NB4 (cell line): ENCODE measurements at regions not wholly inside any gene's neighbourhood (a gene's known extent, or its start where the extent isn't known, plus 50 kb on each side); places are given as distances from the start of the nearest gene placed in this dataset.
"Not testable (repeated sequence)": the region's sequence is repeated elsewhere in the genome, so short reads cannot be mapped to it uniquely, and the experiment has no call there.

Source experiments
- DNase-seq: peaks from one replicate; pipeline ENCODE4 v3.0.0; 2010; ENCODE audit warnings: low read depth
- H3K4me3 ChIP-seq: one replicate; pipeline ENCODE4 v1.5.1; 2011; ENCODE audit warnings: mild to moderate bottlenecking, low read depth, low read length, moderate library complexity
- MYC ChIP-seq: IDR thresholded peaks from 2 replicates; pipeline ENCODE4 v1.6.1; 2011; ENCODE audit warnings: low read depth, low read length
- POLR2A ChIP-seq: IDR thresholded peaks from 2 replicates; pipeline ENCODE4 v1.6.1; 2011; ENCODE audit warnings: mild to moderate bottlenecking; ENCODE audit not compliant: insufficient read length; ENCODE audit errors: extremely low read depth
- TF ChIP-seq, protein P1 (sequence below): IDR thresholded peaks from 2 replicates; pipeline ENCODE4 v1.6.1; 2011; ENCODE audit warnings: low read depth, low read length
- TF ChIP-seq, protein P2 (sequence below): IDR thresholded peaks from one replicate; pipeline ENCODE4 v1.5.1; 2012; ENCODE audit warnings: low read depth, low read length

- TF ChIP-seq, protein P1, sequence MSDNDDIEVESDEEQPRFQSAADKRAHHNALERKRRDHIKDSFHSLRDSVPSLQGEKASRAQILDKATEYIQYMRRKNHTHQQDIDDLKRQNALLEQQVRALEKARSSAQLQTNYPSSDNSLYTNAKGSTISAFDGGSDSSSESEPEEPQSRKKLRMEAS = no peak
- TF ChIP-seq POLR2A (no peak), MYC (no peak)
- TF ChIP-seq, protein P2, sequence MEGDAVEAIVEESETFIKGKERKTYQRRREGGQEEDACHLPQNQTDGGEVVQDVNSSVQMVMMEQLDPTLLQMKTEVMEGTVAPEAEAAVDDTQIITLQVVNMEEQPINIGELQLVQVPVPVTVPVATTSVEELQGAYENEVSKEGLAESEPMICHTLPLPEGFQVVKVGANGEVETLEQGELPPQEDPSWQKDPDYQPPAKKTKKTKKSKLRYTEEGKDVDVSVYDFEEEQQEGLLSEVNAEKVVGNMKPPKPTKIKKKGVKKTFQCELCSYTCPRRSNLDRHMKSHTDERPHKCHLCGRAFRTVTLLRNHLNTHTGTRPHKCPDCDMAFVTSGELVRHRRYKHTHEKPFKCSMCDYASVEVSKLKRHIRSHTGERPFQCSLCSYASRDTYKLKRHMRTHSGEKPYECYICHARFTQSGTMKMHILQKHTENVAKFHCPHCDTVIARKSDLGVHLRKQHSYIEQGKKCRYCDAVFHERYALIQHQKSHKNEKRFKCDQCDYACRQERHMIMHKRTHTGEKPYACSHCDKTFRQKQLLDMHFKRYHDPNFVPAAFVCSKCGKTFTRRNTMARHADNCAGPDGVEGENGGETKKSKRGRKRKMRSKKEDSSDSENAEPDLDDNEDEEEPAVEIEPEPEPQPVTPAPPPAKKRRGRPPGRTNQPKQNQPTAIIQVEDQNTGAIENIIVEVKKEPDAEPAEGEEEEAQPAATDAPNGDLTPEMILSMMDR = no peak
- H3K4me3 ChIP-seq = no peak overlapping the region
- no peak for DNase-seq
These were observed 210.0 kb downstream of the ASMT start for GRCh38 chrX:1824855-1825254.

- DNase-seq = no peak
- TF ChIP-seq MYC = no peak
- TF ChIP-seq, protein P2 = no peak
- TF ChIP-seq, protein P1 = no peak
- TF ChIP-seq POLR2A = no peak
- no peak overlapping the region for H3K4me3 ChIP-seq
These were observed 218.9 kb downstream of the ASMT start for GRCh38 chrX:1833656-1834360.

- H3K4me3 ChIP-seq = no peak overlapping the region
- DNase-seq = peak; percentile 1
- TF ChIP-seq POLR2A (no peak), MYC (no peak)
- TF ChIP-seq, protein P2 = no peak
- TF ChIP-seq, protein P1 = no peak
These were observed 220.2 kb downstream of the ASMT start for GRCh38 chrX:1835056-1835455.

- H3K4me3 ChIP-seq = no peak overlapping the region
- no peak for DNase-seq
- no peak for TF ChIP-seq POLR2A
- TF ChIP-seq, protein P1 = no peak
- TF ChIP-seq, protein P2 = no peak
- TF ChIP-seq MYC = no peak
These were observed 221.8 kb downstream of the ASMT start for GRCh38 chrX:1836683-1837082.

GRCh38 chrX:1841746-1842145 lies 226.9 kb downstream of the ASMT start:
- no peak overlapping the region for H3K4me3 ChIP-seq
- TF ChIP-seq, protein P1 = no peak
- TF ChIP-seq POLR2A = no peak
- TF ChIP-seq, protein P2 = no peak
- TF ChIP-seq MYC = no peak
- DNase-seq = no peak

GRCh38 chrX:1847000-1847399 lies 232.1 kb downstream of the ASMT start:
- DNase-seq, H3K4me3 ChIP-seq: not testable (repeated sequence)

DNA sequence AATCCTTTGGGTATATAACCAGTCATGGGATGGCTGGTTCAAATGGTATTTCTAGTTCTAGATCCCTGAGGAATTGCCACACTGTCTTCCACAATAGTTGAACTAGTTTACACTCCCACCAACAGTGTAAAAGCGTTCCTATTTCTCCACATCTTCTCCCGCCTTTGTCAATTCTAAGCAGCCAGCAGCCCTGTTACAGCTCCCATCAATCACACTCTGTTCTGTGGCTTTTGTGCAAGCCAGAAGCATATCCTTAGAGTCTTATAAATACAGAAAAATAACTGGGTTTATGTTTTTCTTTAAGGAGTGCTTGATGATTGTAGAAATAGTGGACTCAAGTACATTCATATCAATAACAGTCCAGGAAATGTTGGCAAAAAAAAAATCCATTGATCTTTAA lies 232.9 kb downstream of the ASMT start:
- H3K4me3 ChIP-seq, DNase-seq: not testable (repeated sequence)
